Activated gamma-delta T cell treated with Interleukin-2 at 50 U/mL for 16 hours (primary cell): ENCODE measurements at regions not wholly inside any gene's neighbourhood (a gene's known extent, or its start where the extent isn't known, plus 50 kb on each side); places are given as distances from the start of the nearest gene placed in this dataset.

Experiments used
- DNase-seq: peaks from one replicate; pipeline ENCODE4 v3.0.0-alpha.2; 2020

DNA sequence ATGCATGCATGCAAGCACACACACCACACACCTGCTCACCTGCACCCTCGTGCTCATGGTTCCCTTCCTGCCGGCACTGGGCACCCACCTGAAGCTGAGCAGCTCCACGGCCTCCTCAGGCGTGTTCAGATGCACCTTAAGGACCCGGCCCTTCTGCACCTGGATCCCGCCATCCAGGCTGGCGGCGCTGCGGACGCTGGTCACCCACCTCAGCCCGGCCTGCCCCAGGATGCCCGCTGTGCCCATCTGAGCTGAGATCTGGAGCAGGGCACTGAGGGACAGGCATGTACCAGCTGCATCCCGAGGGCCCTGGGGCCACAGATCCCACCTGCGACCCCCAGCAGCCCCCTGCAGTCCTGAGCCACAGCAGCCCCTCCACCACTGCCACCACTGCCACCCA is 110.0 kb downstream of the LITAF start:
- no peak for DNase-seq

DNA sequence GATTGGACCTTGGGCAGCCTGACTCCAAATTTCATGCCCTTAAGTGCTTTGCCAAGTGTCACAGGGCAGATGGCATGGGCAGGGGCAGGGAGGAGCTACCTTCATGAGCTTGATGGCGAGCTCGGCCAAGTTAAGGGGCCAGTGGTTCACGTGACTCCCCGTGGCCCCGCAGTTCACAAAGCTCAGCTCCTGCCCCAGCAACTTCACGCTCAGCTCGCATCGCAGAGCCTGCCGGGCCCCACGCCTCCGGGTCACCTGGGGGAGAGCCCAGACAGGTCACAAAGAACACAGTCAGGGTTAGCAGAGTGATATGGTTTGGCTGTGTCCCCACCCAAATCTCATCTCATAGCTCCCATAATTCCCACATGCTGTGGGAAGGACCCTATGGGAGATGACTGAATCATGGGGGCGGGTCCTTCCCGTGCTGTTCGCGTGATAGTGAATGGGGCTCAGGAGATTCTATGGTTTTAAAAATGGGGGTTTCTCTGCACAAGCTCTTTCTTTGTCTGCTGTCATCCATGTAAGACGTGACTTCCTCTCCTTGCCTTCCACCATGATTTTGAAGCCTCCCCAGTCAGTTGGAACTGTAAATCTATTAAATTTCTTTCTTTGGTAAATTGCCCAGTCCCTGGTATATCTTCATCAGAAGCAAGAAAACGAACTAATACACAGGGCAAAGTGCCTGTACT is 108.1 kb downstream of the LITAF start:
- DNase-seq, result no peak

GRCh38 chr16:11479916-11480315 is 106.8 kb downstream of the LITAF start:
- DNase-seq, result no peak

DNA sequence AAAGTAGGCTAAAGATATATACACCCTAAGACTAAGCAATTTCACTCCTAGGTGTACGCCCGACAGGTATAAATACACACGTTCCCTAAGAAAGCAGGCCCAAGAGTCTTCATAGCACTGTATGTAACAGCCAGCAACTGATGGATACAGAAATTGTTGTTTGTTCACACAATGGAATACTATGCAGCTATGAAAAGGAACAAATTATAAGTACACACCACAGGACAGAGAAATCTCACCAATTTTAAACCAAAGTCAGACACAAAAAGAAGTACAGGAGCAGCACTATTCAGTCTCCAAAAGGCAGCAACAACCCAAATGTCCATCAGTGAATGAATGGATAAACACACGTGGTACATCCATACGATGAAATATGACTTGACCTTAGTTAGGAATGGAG is 106.1 kb downstream of the LITAF start:
- no peak for DNase-seq

- DNase-seq, result no peak
Measured at GRCh38 chr16:11481987-11482386, 104.7 kb downstream of the LITAF start.

DNA sequence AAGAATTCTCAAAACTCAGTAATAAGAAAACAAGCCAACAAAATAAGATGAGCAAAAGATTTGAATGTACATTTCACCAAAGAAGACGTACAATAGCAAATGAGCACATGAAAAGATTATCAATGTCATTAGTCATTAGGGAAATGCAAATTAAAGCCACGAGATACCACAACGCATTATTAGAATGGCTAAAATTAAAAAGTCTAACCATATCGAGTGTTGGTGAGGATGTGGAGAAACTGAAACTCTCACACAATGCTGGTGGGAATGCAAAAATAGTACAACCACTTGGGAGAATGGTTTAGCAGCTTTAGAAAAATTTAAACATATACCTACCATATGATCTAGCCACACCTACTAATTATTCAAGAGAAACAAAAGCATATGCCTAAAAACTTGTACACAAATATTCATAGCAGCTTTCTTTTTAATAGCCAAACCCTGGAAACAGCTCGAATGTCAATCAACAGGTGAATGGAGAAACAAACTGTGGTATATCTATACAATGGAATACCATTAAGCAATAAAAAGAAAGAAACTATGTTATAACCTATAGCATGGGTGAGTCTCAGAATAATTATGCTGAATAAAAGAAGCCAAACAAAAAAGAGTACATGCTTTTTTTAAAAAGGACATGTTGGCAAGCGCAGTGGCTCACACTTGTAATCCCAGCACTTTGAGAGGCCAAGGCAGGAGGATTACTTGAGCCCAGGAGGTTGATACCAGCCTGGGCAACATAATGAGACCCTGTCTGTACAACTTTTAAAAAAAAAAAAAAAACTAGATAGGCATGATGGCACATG is 103.6 kb downstream of the LITAF start:
- no peak for DNase-seq

DNA sequence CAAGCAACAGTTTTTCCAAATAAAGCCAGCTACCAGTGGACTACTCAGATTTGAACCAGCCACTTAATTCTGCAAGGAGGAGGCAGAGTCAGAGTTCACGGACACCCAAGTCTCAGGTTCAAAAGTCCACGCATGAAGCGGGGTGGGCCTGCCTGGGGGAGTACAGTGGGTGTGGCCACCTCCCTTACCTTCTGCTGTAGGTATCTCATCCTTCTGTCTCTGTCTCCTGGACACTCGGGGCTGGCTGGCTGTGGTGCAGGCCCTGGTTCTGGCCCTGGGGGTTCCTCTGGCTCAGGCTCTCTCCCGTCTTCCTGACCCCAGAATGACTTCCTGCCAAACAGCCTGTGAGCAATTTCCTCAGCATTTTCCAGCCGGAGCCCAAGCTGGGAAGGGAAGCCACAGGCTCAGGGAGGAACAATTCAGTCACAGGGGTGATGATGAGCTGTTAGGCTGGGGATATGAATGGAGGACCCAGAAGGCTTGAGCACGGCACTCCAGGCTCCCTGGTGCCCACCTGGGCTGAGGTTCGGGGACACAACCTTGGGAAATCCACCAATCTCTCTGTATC is 101.9 kb downstream of the LITAF start:
- no peak for DNase-seq

GRCh38 chr16:11485676-11486075 is 101.0 kb downstream of the LITAF start:
- no peak for DNase-seq

GRCh38 chr16:11487289-11487688 is 99.4 kb downstream of the LITAF start:
- DNase-seq, result no peak

- DNase-seq, result no peak
Measured at GRCh38 chr16:11488304-11488703, 98.4 kb downstream of the LITAF start.

GRCh38 chr16:11491524-11491923 is 95.2 kb downstream of the LITAF start:
- no peak for DNase-seq

DNA sequence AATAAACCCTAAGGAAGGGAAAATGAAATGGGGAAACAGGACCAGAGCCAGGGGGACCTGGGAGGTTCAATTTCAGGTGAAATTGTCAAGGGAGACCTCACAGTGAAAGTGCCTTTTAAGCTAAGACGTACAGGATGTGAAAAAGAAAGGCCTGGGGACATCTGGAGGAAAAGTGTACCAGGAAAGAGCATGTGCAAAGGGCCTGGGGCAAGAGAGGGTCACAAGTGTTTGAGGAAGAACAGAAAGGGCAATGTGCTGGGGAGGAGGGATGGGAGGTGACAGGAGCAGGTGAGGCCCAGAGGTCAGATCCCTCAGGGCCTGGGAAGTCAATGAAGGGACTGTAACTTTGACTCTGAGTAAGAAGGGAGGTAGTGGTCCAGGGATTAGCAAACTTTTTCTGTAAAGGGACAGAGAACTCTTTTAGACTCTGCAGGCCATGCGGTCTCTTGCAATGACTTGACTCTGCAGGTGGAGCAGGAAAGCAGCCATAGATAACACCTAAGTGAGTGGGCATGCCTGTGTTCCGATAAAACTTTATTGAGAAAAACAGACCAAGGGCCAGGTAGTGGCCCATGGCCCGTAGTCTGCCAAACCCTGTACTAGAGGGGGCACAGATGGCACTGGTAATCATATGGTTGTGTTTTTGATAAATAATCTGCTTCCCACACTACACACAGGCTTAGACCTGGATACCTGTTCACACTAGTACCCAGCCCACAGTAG is 93.8 kb downstream of the LITAF start:
- DNase-seq, result no peak

- DNase-seq, result no peak
Measured at GRCh38 chr16:11493531-11493929, 93.2 kb downstream of the LITAF start.

- DNase-seq, result no peak
Measured at GRCh38 chr16:11494029-11494428, 92.7 kb downstream of the LITAF start.

DNA sequence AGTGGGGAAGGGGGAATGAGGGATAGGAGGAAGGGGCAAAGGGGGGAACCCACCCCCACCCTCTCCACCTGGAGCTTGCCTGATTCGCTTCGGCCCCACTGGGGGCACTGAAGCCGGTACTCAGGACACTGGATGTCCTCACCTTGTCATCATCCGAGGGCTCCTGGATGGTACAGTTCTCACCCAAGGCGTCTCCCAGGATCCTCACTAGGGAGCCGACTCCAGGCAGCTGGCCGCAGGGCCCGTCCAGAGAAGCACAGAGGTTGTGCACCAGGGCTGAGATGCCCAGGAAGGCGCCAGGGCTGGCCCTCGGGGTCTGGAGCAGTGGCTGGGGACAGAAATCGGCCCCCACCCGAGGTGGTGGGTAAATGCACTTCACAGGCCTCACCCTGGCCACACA is 92.3 kb downstream of the LITAF start:
- no peak for DNase-seq

- DNase-seq, result no peak
Measured at GRCh38 chr16:11495066-11495407, 91.7 kb downstream of the LITAF start.
